NCI-H1048 (cell line): ENCODE measurements at regions not wholly inside any gene's neighbourhood (a gene's known extent, or its start where the extent isn't known, plus 50 kb on each side); places are given as distances from the start of the nearest gene placed in this dataset.
"Not testable (repeated sequence)": the region's sequence is repeated elsewhere in the genome, so short reads cannot be mapped to it uniquely, and the experiment has no call there.

Experiments
- DNase-seq: peaks from one replicate; lab custom pipeline; 2025; lab: John Stamatoyannopoulos, UW

- DNase-seq = no peak
Measured at GRCh38 chr5:4571248-4571948, 568.7 kb upstream of the ADAMTS16 start.

GRCh38 chr5:4572311-4573100 lies 567.6 kb upstream of the ADAMTS16 start:
- peak; percentile 4 for DNase-seq

GRCh38 chr5:4575608-4576007 lies 564.5 kb upstream of the ADAMTS16 start:
- DNase-seq = no peak

- DNase-seq = no peak
Measured at GRCh38 chr5:4576161-4576748, 563.9 kb upstream of the ADAMTS16 start.

GRCh38 chr5:4576908-4577307 lies 563.2 kb upstream of the ADAMTS16 start:
- peak; percentile 40 for DNase-seq

GRCh38 chr5:4579679-4580078 lies 560.5 kb upstream of the ADAMTS16 start:
- no peak for DNase-seq

- no peak for DNase-seq
Measured at GRCh38 chr5:4580772-4581171, 559.4 kb upstream of the ADAMTS16 start.

- DNase-seq = no peak
Measured at GRCh38 chr5:4581289-4581688, 558.8 kb upstream of the ADAMTS16 start.

GRCh38 chr5:4584982-4585381 lies 555.1 kb upstream of the ADAMTS16 start:
- DNase-seq = no peak

- no peak for DNase-seq
Measured at GRCh38 chr5:4613440-4613839, 526.7 kb upstream of the ADAMTS16 start.

- no peak for DNase-seq
Measured at GRCh38 chr5:4614088-4614487, 526.0 kb upstream of the ADAMTS16 start.

GRCh38 chr5:4615369-4615768 lies 524.8 kb upstream of the ADAMTS16 start:
- not testable (repeated sequence) for DNase-seq

GRCh38 chr5:4625206-4625896 lies 514.8 kb upstream of the ADAMTS16 start:
- DNase-seq = no peak

GRCh38 chr5:4627131-4627530 lies 513.0 kb upstream of the ADAMTS16 start:
- no peak for DNase-seq

GRCh38 chr5:4627929-4628328 lies 512.2 kb upstream of the ADAMTS16 start:
- DNase-seq = no peak

GRCh38 chr5:4628645-4629385 lies 511.3 kb upstream of the ADAMTS16 start:
- no peak for DNase-seq

GRCh38 chr5:4630031-4630430 lies 510.1 kb upstream of the ADAMTS16 start:
- DNase-seq = no peak

- DNase-seq = no peak
Measured at GRCh38 chr5:4634342-4634741, 505.8 kb upstream of the ADAMTS16 start.

- no peak for DNase-seq
Measured at GRCh38 chr5:4636378-4636777, 503.8 kb upstream of the ADAMTS16 start.

- no peak for DNase-seq
Measured at GRCh38 chr5:4639946-4640345, 500.2 kb upstream of the ADAMTS16 start.

- peak; percentile 37 for DNase-seq
Measured at GRCh38 chr5:4640795-4641194, 499.3 kb upstream of the ADAMTS16 start.

- no peak for DNase-seq
Measured at GRCh38 chr5:4642525-4642924, 497.6 kb upstream of the ADAMTS16 start.
